HG02884 (cell line): ENCODE measurements at regions not wholly inside any gene's neighbourhood (a gene's known extent, or its start where the extent isn't known, plus 50 kb on each side); places are given as distances from the start of the nearest gene placed in this dataset.

Experiments used
- ATAC-seq: cut with Tn5 transposase; IDR thresholded peaks from one replicate; pipeline ENCODE4 v1.9.1; 2021; ENCODE audit warnings: mild to moderate bottlenecking, moderate library complexity; ENCODE audit not compliant: unreplicated experiment

DNA sequence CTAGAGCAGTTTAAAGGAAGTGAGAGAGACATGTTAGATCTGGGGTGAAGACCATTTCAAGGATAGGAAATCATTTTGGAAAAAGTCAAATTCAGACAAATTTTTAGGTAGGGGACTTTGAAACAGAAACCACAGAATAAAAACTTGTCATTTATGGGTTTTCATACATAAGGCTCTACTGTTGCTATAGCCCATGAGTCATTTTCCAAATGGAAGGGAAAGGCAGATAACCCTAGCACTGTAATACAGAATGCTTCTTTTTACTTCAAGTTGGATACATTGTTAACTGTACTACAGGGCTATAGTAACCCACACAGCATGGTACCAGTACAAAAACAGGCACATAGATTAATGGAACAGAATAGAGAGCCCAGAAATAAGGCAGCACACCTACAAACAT lies 455.4 kb downstream of the EBF1 start:
- ATAC-seq: no peak

DNA sequence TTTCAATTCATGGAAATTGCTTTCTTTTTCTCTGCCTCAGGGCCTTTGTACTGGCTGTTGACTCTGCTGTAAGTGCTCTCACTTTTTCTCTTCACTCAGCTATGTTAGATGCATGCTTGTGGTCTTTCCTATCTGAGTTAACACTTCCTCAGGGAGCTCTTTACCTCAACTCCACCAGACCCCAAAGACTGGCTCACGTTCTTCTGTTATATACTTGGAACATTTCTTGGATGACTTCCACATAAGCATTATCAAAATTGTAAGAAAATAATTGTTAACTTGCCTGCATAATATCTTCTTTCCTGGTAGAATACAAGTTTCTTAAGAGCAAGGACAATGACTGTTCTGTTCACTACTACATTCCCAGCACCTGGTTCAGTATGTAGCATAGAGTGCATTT lies 455.9 kb downstream of the EBF1 start:
- ATAC-seq: no peak

DNA sequence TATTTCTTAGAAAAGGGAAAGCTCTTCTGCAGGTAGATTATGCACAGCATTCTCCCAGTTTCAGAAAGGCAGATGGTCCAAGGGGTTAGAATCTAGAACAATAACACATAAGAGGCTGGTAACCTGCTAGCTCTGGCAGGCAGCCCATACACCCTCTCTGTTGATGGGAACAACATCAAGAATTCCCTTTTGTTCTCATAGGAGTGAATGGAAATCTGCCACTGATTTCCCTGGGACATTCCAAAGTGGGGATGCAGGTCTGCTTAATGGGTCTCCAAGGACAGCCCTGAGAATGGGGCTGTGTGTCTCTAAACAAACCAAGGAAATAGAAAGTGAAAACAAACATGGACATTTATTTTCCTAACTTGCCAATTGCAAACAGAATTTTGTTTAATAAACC lies 456.8 kb downstream of the EBF1 start:
- no peak for ATAC-seq

DNA sequence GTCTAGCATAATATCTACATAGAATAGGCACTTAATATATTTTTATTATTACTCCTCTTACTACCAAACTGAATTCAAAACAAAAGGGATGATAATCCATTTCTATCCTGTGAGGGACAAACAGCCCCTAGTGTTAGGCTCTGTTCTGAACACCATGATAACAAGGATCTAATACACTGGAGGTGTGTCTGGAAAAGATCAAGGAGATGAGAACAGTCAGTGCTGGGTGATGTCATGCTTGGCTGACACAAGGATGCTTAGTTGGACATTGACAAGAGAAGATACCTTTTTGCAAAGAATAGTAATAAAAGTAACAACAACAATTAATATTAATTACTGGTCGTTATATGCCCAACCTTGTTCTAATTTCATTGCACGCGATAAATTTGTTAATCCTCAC lies 458.7 kb downstream of the EBF1 start:
- no peak for ATAC-seq

DNA sequence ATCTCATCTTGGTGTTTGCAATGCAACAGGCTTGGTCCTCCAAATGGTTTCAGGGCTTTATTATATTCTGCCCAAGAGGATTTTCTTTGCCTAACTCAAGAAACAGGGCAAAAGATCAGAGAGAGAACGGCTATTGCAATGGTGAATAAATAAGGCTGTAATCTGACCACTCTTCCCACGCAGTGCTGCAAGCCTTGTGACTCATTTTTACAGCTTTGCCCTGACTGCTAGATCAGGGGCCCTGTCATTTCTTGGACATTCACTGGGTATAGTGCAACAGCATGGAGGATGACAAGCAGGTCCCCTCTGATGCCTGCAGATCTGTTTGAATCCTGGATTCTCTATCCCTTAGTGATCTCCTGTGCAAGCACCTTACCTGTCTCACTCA lies 459.1 kb downstream of the EBF1 start:
- ATAC-seq: no peak

DNA sequence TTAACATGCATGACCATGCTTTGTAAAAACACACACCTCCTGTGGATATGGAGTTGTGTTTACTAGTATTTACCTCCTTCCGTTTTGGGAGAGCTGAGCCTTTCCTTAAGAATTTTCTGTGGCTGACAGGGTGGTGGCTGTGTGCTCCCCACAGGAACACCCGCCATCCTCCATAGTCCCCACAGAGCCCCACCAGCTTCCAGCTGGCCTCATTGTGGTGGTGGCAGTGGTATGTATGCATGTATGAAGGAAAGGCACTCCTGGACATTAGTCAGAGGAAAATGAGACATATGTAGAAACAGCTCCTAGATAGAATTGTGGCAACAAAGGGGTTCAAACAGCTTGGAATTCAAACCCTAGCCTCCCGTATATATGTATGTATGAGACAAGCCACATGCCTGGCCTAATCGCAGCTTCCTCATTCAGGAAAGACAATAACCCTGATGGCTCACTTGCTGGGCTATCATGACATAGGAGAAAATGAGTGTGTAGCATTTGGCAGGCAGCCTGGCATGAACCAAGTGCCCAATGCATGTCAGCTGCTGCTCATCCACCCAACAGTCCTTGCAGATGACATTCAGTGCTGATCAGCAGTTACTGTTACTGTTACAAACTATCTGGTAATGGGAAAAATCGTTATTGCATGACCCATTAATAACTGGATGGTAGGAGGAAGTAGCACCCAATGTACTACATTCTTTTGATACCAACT lies 459.7 kb downstream of the EBF1 start:
- ATAC-seq: no peak

DNA sequence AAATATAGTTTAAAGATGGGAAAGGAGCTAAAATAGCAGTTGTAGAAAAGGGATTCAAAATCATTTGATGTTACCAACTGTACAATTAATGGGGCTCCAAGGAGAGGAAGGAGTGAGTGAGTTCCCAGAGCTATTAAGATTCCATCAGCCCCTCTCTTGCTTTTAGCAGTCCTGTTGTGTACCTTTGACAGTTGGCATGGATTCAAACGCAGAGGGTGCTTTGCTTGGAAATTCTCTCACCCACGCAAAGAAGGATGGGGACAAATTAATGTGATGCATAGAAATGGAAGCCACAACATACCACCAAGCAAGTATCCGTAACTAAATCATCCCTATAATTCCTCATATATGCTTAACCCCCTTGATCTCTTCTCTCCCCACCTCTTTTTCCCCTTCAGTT lies 461.3 kb downstream of the EBF1 start:
- no peak for ATAC-seq

DNA sequence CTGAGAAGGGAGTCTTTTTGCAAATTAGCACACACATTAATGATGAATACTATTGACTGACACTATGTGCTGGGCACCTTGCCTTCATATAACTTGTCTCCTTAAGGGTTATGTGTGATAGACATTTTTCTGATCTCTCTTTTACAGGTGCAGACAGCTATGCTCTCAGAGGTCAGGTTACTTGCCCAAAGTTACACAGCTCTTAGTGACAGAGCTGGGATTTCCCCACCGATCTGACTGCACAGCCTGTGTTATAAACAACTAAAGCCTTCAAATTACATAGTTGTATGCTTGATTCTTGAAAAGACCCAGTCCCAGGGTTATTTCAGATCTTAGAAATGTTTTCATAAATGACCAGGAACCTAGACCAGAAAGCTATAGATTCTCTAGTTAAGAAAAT lies 462.7 kb downstream of the EBF1 start:
- no peak for ATAC-seq

DNA sequence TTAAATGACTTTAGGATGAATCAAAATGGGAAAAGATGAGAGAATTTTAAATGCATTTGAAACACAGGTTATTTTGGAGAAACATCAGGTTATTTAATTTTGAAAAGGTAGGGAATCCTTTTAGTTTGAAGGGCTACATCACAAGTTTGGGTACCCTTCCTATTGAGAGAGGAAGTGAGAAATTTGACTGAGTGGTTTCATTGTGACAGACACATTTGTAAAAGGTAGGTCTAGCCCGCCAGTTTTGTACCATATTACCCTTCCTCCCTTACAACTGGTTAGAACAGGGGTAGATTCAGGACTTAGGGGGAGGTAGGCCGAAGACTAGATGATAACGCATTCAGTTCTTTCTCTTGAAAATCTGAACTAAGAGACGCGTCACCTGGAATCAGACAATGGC lies 464.2 kb downstream of the EBF1 start:
- no peak for ATAC-seq

DNA sequence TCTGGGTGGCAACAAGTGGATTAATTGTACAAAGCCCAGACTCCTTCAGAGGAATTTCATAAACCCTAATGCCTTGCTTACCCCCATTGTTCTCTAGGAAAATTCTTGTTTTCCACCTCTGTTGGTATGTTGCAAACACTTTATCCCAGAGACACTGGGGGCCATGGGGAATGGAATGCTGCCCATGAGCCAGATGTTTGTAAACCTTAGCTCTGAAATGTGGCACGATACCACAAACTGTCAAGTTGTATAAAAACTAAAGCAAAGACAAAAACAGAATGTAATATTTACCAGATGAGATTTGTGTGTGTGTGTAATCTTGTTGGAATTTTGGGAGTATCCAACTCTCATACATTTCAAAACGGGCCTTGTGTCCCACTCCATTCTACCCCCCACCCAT lies 465.0 kb downstream of the EBF1 start:
- ATAC-seq: no peak

DNA sequence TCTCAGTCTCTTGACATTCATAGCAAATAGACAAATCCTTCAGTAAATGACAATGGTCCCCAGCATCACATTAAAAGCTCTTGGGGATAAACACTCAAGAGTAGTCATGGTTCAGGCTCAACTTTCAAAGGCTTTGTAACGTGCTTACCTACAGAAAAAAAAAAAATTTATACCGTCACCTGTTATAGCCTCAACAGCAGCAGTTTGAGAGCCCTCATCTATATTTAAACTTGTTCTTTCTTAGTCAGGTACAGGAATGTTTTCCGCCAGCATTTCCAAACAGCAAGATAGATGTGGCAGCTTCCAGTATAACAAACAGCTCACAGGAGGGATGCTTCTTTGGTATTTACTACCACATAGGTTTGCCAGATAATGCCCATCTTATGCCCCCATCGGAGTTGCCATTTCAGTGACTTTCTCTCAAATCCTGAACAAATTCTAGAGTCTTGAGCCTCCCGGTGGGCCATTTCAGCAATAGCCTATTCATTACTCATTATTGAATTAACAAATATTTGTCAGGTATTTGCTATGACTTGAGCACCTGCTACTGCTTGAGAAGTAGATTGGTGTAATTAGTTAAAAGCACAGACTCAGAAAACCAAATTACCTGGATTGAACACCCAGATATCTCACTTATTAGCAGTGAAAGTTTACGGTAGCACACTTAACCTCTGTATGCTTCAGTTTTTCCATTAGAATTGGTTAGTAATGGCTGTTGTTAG lies 470.0 kb downstream of the EBF1 start:
- no peak for ATAC-seq

DNA sequence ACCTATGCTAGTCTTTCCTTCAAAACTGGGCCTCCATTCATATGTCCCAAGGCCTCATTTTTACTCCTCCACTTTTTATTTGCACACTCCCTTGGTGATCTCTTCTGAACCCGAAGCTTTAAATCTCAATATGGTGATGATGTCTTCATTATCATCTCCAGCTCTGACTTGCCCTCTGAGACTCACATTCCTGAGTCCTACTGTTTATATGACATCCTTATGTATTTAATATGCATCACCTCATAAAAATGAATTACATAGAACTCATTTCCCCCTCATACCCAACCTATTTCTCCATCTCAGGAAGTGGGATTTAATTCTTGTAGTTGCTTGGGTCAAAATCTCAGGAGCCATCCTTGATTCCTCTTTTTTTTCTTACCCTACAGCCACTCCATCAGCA lies 473.0 kb downstream of the EBF1 start:
- ATAC-seq: no peak

DNA sequence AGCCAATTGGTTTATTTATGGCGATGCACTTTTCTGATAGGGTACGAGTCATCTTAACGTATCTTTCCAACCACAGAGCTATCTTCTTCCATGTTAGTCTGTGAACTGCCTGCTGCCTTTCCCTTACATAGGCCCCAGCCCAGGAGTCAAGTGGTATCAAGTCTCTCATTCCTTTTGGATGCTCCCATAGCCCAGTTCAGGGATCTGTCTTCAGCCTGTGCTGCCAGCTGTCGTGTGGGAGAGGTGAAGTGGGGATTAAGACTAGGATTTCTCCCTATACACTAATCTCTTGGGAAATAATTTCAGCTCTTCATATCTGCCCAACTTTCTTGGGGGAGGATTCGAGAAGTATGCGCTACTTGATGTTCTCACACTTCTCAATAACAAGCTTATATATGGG lies 475.7 kb downstream of the EBF1 start:
- ATAC-seq: no peak

DNA sequence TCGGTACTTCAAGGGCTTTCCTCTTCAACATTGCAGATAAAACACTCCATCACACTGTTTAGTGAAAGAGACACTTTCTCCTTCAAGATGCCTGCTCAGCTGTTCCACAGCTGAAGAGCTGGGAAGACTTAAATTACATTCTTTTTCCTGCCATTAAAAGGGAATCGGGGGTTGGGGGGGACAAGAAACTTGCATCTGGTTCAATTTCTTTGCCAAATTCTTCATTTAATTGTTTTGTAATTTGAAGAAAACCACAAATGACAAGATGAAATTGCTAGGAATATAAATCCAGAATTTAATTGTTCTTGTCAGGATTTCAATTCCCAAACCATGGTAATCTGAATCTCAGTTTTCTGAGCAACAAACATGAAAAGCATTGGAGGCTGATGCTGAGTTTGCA lies 478.3 kb downstream of the EBF1 start:
- ATAC-seq: no peak

DNA sequence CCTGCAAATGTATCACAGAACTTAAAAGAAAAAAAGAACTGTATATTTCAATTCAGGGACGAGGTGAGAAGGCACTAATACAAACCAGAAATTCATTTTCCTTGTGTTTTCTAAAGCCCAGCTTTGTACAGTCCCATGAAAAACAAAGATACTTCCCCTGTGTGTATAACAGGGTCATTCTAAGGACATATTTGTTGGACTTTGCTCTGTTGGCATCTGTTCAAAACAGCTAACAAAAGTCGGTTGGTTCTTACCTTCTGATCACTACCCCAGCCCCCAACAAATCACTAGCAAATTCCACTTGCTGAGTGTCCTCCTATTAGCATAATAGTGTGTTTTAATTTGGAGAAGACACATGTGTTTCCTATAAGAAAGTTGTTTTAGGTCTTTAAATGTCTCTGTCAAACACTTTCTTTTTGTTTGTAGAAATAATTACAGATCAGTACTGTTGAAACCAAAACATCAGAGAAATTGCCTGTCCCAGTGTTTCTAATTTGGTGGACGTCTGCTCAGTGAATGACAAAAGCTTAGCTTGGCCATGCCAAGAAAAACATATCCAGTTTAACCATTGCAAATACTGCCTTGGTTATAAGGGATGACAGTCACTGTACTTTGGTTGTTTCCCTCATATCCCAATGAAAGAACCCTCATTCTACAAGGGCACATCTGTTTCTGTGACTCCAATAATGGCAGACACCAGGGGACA lies 480.5 kb downstream of the EBF1 start:
- no peak for ATAC-seq

DNA sequence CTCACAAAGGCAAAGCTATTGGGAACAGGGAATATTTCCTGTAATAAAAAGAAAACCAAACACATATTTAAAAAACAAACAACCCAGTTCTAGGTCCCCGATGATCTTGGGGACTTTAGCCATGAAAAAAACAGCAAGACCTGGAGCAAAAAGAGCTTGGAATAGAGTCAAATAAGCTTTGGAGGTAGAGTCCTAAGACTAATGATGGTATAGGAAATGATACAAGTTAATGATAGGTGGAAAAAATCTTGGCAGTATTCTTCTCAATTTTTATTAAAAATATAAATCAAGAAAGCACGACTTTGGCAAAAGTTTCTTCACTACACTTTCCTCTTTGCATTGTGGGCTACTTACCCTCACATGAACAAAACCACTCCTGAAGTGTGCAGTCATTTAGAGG lies 481.5 kb downstream of the EBF1 start:
- ATAC-seq: no peak

DNA sequence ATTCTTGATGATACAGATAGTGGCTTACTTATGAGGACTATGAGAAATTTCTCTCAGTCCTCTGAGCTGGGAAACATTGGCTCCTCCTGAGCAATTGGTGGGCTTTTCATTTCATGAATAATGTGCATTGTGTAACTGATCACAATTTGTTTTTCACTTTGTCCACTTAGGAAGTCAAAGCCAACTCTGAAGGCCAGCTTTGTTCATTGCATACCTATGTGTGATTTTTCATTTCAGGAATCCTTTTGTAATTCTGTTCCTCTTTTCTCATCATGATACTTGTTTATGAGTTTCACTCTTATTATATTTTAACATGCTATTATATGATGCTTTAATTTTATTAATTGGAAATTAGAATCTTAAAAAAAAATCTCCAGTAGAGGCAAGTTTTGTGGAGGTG lies 483.0 kb downstream of the EBF1 start:
- no peak for ATAC-seq

DNA sequence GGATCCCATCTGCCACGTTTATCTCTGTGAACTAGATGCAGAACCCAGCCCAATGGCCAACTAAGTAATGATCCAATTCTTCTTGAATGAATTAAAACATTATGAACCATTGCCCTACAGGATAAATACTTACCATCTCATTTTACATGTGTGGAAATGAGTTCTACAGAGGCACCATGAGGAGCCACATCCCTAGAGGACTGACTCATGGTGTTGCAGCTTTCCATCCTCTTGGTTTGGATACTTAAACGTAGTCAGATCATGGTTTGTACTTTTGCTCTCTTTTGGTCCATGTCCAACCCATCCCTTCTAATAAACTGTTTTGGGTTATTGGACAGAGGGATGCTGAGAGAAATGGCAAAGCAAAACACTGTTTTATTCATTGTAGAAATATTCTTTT lies 484.8 kb downstream of the EBF1 start:
- no peak for ATAC-seq

DNA sequence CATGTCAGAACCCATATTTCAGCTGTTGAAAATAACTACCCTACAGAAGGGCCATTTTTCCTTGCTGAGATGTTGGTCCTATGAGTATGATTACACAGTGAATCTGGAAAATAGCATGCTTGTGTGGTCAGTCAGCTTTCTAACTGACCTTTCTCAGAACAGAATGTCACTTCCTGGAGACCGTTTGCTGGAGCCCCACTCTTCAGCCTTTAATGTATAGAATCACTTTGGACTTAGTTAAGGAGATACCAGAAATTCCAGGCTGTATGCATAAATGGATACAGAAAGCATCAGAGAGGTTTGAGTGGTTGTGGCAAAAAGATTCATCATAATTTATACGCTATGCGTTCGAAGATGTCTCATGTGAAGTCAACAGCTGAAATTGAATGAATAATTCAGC lies 488.1 kb downstream of the EBF1 start:
- ATAC-seq: no peak

DNA sequence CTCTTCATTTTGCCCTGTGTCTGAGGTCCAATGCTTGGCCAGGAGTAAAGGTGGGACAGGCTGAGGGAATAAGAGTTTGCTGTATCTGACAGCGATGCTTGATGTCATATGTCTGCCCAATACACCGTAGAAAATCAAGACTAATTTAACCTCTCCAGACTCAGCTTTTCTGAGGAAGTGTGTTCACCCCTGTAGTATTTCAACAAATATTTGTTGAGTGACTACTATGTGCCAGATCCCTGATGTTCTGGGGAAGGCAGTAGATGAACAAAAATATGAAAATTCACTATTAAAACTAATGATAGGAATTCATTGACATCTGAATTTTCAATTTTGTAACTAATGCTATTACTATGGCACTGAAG lies 489.7 kb downstream of the EBF1 start:
- no peak for ATAC-seq

DNA sequence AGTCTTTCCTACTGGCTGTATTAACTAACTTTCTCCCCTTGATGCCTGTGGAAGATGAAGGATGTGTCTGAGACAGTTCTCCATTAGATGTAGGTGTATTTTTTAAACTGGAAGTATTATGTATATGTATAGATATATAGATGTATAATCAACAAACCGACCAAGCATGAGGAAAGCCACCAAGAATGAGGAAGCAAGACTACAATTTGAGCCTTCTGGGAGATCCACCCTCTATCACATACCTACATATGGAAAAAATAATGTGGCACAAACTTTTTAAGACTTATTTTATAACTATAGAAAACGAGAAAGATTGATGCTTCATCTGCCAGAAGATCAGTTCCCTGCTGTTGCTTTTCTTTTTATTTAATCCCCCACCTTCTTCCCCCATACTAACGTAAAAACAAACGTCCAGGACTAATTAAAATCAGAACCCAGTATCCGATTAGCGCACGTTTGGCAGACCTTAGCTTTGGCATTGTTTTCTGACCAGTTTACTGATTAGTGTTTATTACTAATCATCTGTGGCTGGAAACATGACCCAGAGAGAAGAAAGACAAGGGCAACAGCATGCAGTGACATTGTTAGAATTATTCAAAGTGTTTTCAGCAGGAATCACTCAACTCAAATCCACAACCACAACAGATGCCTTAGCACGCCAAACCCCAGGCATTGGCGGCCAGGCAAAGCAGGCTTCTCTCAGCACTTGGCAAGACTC lies 490.2 kb downstream of the EBF1 start:
- ATAC-seq: no peak

DNA sequence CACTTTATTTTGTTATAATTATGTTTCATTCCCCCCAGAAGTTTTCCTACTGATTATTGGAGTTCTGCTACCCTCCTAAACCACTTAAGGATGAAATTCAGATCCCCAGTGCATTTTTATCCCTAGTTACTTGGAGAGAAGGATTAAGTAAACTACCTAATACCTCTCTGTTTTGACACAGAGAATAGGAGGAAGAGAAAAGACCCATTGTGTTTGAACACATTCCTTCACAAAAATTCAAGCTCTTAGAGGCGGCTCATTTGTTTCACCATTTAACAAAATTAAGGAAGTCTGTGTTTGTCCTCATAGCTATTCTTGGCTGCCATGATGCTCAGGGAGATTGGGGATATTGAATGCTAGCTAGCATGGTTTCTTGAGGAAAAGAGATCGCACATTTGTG lies 492.6 kb downstream of the EBF1 start:
- ATAC-seq: no peak
